Stimulated activated CD4-positive, alpha-beta T cell treated with anti-CD3 and anti-CD28 coated beads, Interleukin-4, amount 100 ng/mL, for 48 hours (primary cell): ENCODE measurements at regions not wholly inside any gene's neighbourhood (a gene's known extent, or its start where the extent isn't known, plus 50 kb on each side); places are given as distances from the start of the nearest gene placed in this dataset.

Source experiments
- DNase-seq, 2 donors: peaks; one replicate each; pipeline ENCODE4 v3.0.0-alpha.2; 2020; ENCODE audit warnings: low read depth in 2 of 2

DNA sequence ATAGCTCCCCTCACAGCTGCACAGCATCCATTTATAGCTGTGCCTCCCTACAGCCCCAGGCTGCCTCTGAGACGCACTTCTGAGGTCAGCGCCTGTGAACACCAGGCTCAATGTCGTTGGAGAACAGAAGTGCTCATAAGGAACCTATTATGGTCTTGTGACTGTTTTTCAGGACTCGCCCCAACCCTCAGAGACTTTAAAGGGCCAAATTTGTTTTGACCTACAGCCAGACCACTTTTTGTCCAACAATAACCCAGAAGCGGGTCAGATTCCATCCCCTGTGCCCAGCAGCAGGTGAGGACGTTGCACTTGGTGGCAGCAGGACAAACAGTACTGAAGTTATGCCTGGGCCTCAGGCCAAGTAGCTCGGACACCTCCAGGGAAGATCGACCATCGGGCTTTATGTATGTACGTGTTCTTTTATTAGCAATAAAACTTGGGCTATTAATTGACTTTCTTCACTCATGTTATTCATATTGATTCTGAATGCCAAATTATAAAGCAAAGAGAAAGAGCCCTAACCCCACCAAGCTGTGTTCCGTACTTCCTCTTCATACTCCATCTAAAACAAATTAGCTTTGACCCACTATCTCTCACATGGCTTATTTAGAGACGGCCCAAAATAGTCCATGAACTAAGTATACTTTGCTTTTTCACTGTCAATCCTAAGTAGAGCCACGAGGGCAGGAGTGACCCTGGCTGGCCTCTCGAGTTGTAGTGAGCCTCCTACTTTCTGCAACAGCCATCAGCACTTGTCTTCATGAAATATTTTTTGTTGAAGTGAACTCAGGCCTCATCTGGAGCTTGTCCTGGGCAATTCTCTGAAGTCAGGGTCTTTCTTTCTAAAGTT, 92.3 kb upstream of the PAX6 start:
- no peak for DNase-seq

DNA sequence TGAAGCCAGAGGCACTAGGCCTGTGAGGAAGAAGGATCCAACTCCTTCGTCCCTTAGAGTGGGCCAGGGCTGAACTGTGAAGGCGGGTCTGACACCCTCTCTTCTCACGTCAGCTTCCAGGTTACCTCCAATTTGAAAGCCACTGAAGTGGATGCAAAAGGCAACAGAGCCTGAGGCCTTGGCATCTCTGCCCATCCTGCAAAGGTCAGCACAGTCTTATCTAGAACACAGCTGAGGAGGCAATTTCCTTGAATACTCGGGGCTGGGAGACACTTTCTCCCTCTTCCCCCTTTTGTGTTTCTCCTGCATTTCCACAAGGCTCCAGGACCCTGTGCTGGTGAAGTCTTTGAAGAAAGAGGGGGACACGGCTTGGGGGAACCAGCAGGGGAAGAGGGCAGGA, 91.6 kb upstream of the PAX6 start:
- no peak for DNase-seq

DNA sequence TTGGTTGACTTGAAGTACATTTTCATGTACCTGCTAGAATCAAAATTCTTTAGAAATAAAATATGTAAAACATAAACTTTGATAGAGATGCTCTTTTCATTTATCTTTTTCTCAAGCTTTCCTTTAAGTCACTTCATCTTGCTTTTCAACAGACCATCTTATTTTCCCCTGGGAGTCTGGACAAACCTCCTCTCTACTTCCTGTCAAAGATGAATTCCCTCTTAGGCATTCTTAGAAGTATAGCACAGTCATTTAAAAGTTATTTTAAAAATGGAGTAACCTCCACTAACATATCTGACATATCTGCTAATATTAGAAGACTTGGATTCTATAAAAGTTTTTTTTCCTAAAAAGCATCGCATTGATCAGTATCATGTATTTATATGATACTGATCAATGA, 84.8 kb upstream of the PAX6 start:
- no peak for DNase-seq

DNA sequence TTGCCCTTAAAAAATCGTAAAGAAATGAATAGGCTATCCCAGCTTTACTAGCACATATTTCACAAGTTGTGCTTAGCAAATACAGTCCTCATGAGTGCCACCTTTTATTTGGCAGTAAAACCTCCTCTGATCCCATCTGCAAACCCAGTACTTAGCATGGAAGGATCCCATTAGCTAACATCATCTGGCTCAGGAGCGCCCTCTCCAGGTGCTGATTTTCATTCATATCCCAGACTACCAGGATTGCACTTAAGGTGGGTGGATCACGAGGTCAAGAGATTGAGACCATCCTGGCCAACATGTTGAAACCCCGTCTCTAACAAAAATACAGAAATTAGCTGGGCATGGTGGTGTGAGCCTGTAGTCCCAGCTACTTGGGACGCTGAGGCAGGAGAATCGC, 76.1 kb upstream of the PAX6 start:
- peak in 1 of 2 donors; percentile 7 for DNase-seq

DNA sequence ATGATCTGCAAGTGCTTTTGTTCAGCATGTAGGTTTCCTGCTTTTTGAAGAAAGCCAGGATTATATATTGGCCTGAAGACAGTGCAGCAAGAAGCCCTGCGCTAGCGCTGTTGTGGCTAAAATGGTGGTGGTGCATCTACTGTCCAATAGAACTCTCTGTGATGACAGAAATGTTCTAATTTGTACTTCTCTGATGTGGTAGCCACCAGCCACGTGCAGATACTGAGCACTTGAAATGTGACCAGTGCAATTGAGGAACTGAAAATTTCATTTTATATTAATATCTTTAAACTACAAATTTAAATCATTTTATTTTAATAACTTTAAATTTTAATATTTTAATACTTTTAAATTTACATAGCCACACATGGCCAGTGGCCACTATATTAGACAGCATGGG, 73.0 kb upstream of the PAX6 start:
- no peak for DNase-seq

DNA sequence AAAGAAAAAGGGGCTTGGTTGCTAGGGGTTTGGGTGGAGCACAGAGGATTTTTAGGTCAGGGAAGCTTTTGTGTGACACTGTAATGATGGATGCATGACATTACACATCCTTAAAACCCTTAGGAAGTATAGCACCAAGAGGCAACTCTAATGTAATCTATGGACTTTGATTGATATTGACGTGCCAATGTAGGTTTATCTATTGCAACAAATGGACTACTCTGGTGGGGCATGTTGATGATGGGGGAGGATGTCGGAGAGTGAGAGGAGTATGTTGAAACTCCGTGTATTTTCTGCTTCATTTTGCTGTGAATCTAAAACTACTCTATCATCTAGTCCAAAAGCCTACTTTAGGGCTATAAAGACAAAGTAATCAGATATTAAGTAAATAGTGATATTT, 72.3 kb upstream of the PAX6 start:
- no peak for DNase-seq

DNA sequence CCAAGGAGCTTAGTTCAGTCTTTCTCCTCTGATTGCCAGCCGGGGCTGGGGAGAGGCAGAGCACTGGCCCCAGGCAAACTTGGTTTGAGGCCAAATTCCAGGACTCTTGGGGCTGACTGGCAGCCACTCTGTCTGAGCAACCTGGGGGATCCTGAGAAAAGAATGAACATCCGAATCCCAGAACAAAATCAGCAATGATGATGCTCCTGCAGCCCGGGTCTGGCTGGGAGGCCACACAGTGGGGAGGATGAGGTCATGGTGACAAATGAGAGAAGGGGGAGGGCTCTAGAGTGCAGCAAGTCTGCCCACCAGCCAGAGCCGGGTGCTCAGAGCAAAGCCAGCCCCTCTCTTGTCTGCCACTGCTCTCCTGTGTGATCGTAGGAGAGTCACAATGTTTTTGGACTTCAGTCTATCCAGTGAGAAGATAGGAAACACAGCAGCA, 71.8 kb upstream of the PAX6 start:
- DNase-seq = no peak

DNA sequence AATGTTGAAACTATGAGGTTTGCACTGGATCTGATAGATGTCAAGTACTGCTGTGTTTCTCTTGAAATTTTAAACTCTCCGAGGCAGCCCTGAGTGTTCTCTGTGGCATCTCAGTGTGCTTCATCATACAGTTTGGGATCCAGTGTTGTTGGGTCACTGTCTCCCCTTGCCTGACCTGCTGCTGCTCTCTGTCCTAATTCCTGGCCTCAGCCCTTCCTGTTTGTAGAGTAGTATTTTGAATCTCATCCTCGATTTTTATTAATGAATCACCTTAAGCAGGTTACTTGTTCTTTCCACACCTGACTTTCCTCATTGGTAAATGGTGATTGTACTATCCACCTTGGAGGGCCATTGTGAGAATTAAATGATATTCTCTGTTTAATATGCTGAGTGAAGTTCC, 70.7 kb upstream of the PAX6 start:
- no peak for DNase-seq

DNA sequence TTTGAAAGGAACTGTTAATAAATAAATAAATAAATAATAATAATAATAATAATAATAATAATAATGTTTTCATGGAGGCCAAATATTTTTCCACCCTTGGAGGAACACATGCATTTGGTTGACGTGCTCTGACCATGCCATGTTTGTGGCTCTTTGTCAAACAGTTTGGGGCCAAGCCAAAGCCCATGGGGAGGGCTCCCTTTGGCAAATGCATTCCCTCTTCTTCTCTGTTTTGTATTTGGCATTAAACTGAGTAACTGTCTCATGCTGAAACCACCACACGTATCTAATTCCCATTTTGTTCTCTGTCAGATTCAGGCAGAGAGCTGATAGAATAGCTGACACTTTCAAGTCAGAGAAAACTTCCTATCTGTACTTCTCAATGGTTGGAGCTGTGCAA, 68.6 kb upstream of the PAX6 start:
- no peak for DNase-seq

DNA sequence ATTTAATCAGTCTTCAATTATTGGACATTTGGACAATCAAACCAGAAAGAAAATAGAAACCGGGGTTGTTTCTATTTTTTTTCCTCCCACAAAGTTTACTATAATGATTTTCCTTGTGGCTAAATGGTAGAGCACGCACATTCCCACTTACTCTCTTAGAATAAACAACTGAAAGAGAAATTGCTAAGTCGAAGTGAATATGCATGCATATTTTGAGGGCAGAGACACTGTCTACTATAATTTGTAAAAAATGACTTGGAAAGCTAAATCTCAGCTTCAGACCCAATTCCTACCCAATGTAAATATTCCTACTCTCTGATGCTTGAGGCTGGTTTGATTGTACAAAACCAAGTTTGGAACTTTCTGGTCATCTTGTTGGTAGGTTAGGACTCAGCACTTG, 66.7 kb upstream of the PAX6 start:
- no peak for DNase-seq

DNA sequence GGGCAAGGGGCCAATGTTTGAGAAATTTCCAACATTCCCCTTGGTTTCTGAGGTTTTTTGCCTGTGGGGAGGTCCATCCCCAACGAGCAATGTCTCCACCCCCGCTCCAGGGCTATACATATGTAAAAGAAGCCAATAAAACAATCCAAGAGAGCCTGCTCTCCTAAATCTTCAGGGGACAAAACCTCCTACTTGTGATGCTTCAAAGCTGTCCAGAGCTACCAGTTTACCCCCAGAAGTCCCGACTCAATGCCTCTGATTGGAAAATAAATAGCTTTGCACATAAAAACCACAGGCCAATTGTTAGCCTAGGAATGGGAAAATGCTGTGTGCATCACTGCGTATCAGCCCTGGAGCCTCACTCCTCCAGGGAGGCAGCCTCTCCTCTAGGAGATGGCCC, 66.0 kb upstream of the PAX6 start:
- no peak for DNase-seq

DNA sequence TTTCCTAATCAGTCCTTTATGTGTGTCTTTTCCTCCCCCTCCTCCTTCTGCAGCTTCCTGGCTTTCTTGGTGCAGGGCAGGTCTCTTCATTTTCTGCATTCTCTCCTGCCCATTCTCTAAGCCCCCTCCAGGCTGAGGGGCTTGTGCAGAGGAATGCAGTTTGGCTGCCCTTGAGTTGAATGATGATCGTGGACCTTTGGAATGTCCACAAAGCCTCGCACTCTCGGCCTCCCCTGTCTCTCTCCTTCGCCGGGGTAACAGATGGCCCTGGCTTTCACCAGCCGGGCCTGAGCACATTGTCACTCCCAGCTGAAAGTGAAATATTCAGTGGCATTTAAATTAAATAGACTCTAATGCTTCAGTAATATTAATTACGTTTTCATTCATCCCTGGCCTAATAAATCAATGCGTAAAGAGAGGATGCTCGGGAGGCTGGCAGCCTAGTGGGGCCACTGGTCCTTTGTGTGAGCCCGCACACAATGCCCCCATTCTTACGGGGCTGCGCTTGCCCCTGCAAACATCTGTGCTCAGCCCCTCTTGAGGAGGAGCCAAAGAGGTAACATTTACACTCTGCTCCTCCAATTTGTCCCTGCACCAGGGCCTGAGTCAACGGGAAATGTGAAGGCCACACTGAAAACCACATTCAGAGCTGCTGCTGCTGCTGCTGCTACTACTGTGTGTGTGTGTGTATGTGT, 64.9 kb upstream of the PAX6 start:
- DNase-seq = no peak

DNA sequence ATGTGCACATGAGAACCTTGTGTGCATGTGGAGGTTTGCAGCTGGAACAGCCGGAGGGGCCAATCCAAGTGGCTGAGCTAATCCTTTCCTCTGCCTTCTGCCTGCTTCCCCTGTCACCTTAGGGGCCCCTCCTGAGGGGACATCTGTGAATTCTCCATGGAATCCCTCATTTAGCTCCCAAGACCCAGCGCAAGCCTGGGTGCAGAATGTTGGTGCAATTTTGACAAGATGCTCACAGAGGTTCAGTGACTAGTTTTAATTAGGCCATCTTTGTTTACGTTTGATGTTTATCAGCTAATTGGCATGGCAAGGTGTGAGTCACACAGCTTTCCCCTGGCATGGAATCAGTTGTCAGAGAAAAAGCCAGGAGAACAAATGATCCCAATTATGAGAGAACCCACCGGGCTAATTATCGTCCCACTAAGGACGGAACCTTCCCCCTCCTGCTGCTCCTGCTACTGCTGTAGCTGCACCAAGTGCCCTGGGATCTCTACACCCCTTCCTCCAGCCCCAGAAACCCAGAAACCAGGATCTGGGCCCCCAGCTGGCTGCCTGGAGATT, 63.6 kb upstream of the PAX6 start:
- DNase-seq = no peak

DNA sequence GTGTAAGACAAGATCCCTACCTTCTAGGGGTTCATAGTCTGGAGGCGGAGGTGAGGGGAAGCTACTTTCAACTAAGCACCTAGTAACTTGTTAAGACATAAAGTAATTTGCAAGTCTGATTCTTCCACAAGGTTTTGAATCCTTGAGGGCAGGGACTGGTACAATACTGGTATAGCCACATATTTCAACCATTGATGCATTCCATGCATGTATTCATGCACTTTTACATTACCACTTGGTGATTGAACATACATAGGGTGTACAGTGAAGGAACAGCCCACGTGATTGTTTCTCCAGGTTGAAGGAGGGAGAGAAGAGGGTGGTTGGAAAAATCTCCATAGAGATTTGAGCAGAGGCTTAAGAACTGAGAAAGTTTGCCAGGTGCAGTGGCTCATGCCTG, 62.0 kb upstream of the PAX6 start:
- DNase-seq = no peak

DNA sequence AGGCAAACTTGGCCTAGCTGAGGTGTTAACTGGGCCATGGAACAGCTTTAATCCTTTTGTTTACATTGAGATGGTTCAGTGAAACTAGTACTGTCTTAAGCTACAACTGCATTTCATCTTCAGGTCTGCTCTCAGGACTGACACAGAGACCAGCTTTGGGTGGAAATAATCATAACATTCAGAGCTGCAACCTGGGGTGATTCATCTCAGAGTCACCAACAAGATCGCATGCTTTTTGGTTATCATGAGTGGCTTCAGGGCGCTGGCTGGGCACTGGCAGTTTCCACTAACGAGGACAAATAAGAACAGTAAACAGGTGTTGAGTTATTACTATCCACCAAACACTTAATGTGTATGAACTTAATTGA, 60.9 kb upstream of the PAX6 start:
- no peak for DNase-seq

DNA sequence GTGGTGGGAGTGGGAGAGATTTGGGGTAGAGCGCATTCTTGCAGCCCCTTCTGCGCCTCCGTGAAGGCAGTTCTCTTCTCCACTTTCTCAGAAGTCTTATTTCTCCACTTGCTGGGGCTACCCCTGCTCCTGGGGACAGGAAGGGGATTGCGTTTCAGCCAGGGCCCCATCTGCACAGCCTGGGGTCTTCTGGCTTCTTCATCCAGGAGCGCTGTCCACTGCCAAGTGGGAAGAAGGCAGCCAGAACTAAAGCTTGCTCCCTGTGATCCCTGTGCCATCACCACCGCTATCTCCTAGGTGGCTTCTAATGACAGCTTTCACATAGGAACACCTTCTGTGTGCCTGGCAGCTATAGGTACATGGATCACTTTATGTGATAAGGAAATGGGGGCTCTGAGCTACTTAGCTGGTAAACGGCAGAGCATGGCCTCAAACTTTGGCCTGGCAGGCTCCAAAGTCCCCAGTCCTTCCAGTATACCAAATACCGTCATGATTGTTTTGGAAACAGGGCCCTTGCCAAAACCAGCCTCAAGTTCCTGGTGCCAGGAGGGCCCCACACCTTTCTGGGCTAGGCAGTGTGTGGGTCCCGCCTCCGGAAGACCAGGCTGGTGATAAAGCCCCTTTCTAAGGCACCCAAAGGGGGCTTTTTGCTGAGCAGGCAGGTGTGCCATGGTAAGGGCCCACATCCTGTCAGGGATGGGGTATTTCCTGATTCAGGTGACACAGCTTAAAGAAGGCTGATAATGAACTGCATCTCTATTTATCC, 60.4 kb upstream of the PAX6 start:
- DNase-seq = no peak

DNA sequence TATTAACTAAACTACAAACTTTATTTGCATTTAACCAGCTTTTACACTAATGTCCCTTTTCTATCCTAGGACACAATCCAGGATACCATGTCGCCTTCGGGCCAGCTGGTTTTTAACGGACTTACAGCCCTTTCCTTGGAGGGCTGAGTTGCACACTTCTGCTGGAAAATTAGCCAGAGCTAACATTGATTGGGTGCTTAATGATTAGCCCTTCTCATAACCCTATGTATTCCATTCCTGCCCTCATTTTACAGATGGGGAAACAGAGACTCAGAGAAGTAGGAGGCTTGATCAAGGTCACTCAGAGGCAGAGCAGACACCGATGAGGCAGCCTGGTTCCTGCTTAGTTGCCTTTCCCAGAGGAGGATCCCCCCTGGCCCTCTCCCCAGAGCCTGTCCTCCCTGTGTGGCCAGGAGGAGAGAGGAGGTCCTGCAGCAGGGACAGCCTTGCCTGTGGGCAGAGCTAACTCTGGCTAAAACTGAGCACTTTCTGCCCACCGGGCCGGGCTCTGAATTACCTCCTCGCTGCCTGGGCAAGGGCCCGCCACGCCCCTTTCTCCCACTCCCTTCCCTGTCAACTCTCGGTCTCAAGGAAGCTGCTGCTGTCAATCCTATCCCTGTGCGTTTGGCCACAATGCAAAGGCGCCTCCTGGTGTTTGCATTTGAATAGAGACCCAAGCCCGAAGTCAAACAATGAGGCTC, 59.6 kb upstream of the PAX6 start:
- no peak for DNase-seq

DNA sequence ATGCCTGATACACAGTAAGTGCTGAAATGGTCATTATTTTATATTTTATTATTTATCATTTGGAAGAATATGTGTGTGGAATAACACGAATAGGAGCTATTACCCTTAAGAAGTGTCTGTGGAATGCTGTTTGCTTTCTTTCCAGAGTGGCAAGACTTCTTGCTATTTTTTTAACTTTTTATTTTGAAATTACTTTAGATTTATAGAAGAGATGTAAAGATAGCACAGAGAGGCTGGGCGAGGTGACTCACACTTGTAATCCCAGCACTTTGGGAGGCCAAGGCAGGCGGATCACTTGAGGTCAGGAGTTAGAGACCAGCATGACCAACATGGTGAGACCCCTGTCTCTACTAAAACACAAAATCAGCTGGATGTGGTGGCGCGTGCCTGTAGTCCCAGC, 58.9 kb upstream of the PAX6 start:
- no peak for DNase-seq

DNA sequence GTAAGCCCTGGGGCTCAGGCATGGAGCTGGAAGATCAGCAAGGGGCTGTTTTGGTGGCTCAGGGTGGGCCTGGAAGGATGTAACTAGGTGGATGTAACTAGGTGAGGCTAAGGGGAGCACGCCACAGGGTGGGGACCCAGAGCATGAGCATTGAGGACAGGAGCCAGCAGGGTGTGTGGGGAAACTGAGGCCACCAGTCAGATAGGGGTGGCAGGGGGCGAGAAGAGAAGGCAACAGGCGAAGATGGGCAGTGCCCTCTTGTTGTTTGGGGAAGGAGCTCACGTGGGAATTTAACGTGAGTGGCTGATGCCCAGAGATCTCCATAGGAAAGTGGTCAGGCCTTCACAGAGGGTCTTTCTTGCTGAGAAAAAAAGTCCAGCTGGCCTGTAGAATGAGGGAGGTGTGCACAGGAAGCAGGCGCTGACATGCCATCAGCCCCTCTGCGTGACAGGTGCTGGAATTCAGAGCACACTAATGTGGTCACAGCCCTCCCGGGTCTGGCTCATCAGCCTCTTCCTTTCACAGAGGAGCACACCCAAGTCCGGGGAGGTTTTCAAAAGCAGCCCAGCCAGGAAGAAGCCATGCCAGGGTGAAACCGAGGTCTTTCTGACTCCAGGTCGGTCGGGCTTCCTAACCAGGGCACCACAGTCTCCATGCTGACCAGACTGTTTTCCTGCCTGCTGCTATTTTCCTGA, 54.6 kb upstream of the PAX6 start:
- no peak for DNase-seq

DNA sequence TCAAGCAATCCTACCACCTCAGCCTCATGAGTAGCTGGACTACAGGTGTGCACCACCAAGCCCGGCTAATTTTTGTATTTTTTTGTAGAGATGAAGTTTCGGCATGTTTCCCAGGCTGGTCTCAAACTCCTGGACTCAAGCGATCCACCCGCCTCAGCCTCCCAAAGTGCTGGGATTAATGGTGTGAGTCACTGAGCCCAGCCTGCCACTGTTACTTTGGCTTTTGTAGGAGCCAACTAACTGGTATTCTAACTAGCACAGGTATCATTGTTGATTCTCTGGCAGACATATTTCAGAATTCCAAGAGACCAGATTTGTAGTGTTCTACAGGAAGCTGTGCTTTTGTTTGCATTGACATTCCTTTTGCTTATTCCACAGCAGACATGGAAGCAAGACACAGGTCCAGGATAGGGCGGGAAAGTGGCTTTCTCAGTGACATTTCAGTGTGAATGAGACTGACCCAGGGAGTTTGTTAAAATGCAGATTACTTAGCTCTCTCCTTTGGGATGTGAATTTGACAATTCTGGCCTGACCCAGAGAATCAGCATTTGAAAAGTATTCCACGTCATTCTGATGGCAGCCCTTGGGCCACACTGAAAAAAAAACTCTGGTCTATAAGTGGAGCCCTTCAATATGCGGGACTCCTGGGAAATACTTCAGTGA, 52.2 kb upstream of the PAX6 start:
- DNase-seq = no peak

DNA sequence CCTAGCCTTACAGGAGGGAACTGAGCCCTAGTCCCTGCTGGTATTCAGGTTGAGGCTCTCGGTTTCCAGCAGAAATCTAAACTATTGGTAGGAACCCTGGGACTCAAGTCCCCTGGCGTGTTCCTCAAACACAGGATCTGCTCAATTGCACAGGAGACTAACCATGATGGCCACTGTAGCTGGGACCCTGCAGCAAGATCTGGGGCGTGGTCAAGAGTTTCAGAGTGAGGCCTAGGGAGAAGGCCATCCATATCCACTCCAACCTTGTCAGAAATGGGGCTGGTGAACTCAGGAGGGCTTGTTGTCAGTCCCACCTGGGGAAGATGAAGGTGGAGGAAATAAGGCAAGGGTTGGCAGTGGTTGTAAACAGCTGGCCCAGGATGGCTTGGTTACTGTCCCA, 49.9 kb upstream of the PAX6 start:
- DNase-seq = no peak
